ENCODE measurements at regions not wholly inside any gene's neighbourhood (a gene's known extent, or its start where the extent isn't known, plus 50 kb on each side); places are given as distances from the start of the nearest gene placed in this dataset.

GRCh38 chr5:143761663-143762062, 50.3 kb upstream of the HMHB1 start:
- no peaks in the 10 kb centered on the region for H3K27me3 Mint-ChIP-seq (ENCODE audit: low read depth)
- no peak overlapping the region for H3K27ac Mint-ChIP-seq (ENCODE audit: unreplicated experiment)
- no peaks in the 10 kb centered on the region for H3K36me3 Mint-ChIP-seq (ENCODE audit: low read depth)
- no peak for TF ChIP-seq CTCF (IDR thresholded peaks at IDR 0.05)
- peaks cover 14% of the 10 kb centered on the region for H3K4me1 Mint-ChIP-seq (ENCODE audit: low read depth)
- no peak overlapping the region for H3K4me3 Mint-ChIP-seq (ENCODE audit: unreplicated experiment)
- H3K9me3 Mint-ChIP-seq (ENCODE audit: low read depth): peaks cover 3% of the 10 kb centered on the region
- no peak for DNase-seq (ENCODE audit: low spot score)

DNA sequence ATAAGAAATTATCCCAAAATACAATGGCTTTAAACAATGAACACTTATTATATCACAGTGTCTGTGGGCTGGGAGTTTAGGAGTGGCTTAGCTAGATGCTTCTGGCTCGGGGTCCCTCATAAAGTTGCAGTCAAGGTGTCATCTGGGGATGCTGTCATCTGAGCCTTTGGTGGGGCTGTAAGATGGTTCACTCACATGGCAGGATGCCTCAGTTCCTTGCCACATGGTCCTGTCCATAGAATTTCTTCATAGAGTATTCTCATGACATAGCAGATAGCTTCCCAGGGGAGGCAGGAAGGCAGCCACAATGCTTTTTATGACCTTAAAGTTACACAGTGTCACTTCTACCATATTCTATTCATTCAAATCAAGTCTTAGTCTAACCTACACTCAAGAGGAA, 51.2 kb upstream of the HMHB1 start:
- H3K36me3 Mint-ChIP-seq (ENCODE audit: low read depth): no peaks in the 10 kb centered on the region
- DNase-seq (ENCODE audit: low spot score): no peak
- no peaks in the 10 kb centered on the region for H3K27me3 Mint-ChIP-seq (ENCODE audit: low read depth)
- no peak overlapping the region for H3K27ac Mint-ChIP-seq (ENCODE audit: unreplicated experiment)
- H3K4me1 Mint-ChIP-seq (ENCODE audit: low read depth): peaks cover 14% of the 10 kb centered on the region
- peaks cover 3% of the 10 kb centered on the region for H3K9me3 Mint-ChIP-seq (ENCODE audit: low read depth)
- H3K4me3 Mint-ChIP-seq (ENCODE audit: unreplicated experiment): no peak overlapping the region
- no peak for TF ChIP-seq CTCF (IDR thresholded peaks at IDR 0.05)

DNA sequence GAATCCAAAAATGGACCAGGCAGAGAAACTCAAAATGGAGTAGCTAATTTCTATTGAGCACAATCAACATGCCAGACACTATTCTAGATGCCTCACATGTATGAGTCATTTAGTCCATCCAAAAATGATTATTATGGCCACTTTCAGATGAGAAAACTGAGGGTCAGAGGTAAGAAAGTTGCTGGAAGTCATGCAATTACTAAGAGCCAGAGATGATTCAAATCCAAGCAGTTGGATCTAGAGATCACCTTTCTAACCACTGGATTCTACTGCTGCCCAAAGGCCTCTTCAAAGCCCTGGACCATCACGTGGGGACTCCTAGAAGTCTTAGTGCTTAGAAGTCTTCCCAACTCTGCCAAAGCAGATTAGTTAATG, 51.8 kb upstream of the HMHB1 start:
- H3K4me3 Mint-ChIP-seq (ENCODE audit: unreplicated experiment): no peak overlapping the region
- no peak overlapping the region for H3K27ac Mint-ChIP-seq (ENCODE audit: unreplicated experiment)
- H3K4me1 Mint-ChIP-seq (ENCODE audit: low read depth): peaks cover 14% of the 10 kb centered on the region
- peaks cover 3% of the 10 kb centered on the region for H3K9me3 Mint-ChIP-seq (ENCODE audit: low read depth)
- TF ChIP-seq CTCF (IDR thresholded peaks at IDR 0.05): no peak
- no peaks in the 10 kb centered on the region for H3K27me3 Mint-ChIP-seq (ENCODE audit: low read depth)
- no peaks in the 10 kb centered on the region for H3K36me3 Mint-ChIP-seq (ENCODE audit: low read depth)
- no peak for DNase-seq (ENCODE audit: low spot score)

GRCh38 chr5:143759396-143760130, 52.4 kb upstream of the HMHB1 start:
- H3K4me3 Mint-ChIP-seq (ENCODE audit: unreplicated experiment): no peak overlapping the region
- H3K27ac Mint-ChIP-seq (ENCODE audit: unreplicated experiment): no peak overlapping the region
- peaks cover 14% of the 10 kb centered on the region for H3K4me1 Mint-ChIP-seq (ENCODE audit: low read depth)
- H3K9me3 Mint-ChIP-seq (ENCODE audit: low read depth): peaks cover 3% of the 10 kb centered on the region
- no peaks in the 10 kb centered on the region for H3K27me3 Mint-ChIP-seq (ENCODE audit: low read depth)
- TF ChIP-seq CTCF (IDR thresholded peaks at IDR 0.05): no peak
- DNase-seq (ENCODE audit: low spot score): no peak
- H3K36me3 Mint-ChIP-seq (ENCODE audit: low read depth): no peaks in the 10 kb centered on the region

GRCh38 chr5:143758750-143759149, 53.2 kb upstream of the HMHB1 start:
- Mint-ChIP-seq H3K4me1 (ENCODE audit: low read depth) (peaks cover 14% of the 10 kb centered on the region), H3K27ac (ENCODE audit: unreplicated experiment) (no peak overlapping the region), H3K36me3 (ENCODE audit: low read depth) (no peaks in the 10 kb centered on the region), H3K27me3 (ENCODE audit: low read depth) (no peaks in the 10 kb centered on the region), H3K4me3 (ENCODE audit: unreplicated experiment) (no peak overlapping the region), H3K9me3 (ENCODE audit: low read depth) (peaks cover 3% of the 10 kb centered on the region)
- no peak for TF ChIP-seq CTCF (IDR thresholded peaks at IDR 0.05)
- DNase-seq (ENCODE audit: low spot score): no peak

All from chondrocyte (in vitro differentiated cells).